Mucosa of descending colon (tissue), 3 donors: ENCODE measurements at regions not wholly inside any gene's neighbourhood (a gene's known extent, or its start where the extent isn't known, plus 50 kb on each side); places are given as distances from the start of the nearest gene placed in this dataset.

ENCODE experiments used
- ATAC-seq: fragments of 200-7000 bp; cut with Tn5 transposase; one replicate; pipeline ENCODE4 v1.9.1; 2020; ENCODE audit warnings: mild to moderate bottlenecking, moderate library complexity
- DNase-seq, 3 donors: peaks; one replicate each; pipeline ENCODE4 v3.0.0-alpha.2; 2020
- H3K36me3 ChIP-seq: fragments of 200-600 bp; one replicate; pipeline ENCODE4 v1.8.0; 2021; ENCODE audit warnings: low read depth, mild to moderate bottlenecking
- H3K4me1 ChIP-seq: fragments of 200-600 bp; one replicate; pipeline ENCODE4 v1.8.0; 2021; ENCODE audit warnings: low read depth, mild to moderate bottlenecking
- H3K4me3 ChIP-seq: fragments of 200-600 bp; one replicate; pipeline ENCODE4 v1.8.0; 2021; ENCODE audit warnings: mild to moderate bottlenecking
- H3K9me3 ChIP-seq: fragments of 200-600 bp; one replicate; pipeline ENCODE4 v1.8.0; 2021; ENCODE audit warnings: mild to moderate bottlenecking
- intact Hi-C, 2 donors: fragments of 100-400 bp; cut with DNase I in 1 of 2; cut with micrococcal nuclease in 1 of 2; formaldehyde crosslinking; loops; one replicate each; pipeline versions ENCODE4 v1.11.0 to v1.11.1; 2022; cut with DNase I, micrococcal nuclease
- TF ChIP-seq, protein P1 (sequence below): fragments of 200-600 bp; IDR thresholded peaks from one replicate; pipeline ENCODE4 v1.8.0; 2022; ENCODE audit warnings: antibody characterized with exemption, mild to moderate bottlenecking
- donor health status: DM: no; HTN: no; CAD: no; lungs with moderate emphysema.
- donor health status: DM: no; HTN: no; CAD: no.
- donor health status: DM: no; HTN: yes; CAD: no.

- H3K4me3 ChIP-seq, result no peak overlapping the region
- no peak for DNase-seq
- TF ChIP-seq, protein P1, sequence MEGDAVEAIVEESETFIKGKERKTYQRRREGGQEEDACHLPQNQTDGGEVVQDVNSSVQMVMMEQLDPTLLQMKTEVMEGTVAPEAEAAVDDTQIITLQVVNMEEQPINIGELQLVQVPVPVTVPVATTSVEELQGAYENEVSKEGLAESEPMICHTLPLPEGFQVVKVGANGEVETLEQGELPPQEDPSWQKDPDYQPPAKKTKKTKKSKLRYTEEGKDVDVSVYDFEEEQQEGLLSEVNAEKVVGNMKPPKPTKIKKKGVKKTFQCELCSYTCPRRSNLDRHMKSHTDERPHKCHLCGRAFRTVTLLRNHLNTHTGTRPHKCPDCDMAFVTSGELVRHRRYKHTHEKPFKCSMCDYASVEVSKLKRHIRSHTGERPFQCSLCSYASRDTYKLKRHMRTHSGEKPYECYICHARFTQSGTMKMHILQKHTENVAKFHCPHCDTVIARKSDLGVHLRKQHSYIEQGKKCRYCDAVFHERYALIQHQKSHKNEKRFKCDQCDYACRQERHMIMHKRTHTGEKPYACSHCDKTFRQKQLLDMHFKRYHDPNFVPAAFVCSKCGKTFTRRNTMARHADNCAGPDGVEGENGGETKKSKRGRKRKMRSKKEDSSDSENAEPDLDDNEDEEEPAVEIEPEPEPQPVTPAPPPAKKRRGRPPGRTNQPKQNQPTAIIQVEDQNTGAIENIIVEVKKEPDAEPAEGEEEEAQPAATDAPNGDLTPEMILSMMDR, result no peak
These were observed 78.4 kb upstream of the EFEMP1 start for GRCh38 chr2:56001947-56002346.

DNA sequence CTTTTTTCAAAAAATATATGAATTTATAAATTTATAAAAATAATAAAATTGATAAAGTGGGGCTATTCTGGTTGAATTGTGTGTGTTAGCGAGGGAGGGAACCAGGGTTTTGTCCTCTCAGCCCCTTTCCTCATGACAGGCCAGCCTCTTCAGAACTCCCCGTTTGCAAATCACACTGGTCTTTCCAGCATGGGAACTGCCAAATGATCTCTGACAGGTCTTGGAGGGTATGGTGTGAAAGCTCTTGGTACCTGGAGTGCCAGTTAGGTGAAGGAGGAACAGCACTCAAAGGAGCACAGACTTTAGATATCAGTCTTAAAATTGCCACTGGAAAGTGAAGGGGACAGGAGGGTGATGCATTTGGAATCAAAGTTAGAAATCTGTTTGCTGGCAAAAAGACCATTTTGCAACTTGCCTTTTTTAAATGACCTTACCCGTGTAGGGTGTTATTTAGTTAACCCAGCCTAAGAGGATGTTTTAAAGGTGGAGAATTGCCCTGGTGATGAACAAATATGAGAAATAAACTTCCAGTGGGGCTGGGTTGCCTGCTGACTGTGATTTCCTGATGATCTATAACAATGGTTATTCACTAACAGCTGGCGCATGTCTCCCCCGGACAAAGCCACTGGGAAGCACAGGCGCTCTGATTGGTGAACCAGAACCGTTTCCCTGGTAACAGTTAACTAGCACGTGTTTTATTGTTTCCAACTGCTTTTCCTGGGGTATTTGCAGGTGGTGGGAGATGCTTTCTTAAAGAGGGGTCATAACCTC lies 85.3 kb upstream of the EFEMP1 start:
- peak; percentile 59 for ATAC-seq
- intact Hi-C loops, result no loop called here
- DNase-seq, result peak in 2 of 3 donors; percentile 32 to 46
- Histone ChIP-seq H3K4me3 (no peak overlapping the region), H3K9me3 (no peaks in the 10 kb centered on the region), H3K4me1 (no peaks in the 10 kb centered on the region), H3K36me3 (no peaks in the 10 kb centered on the region)
- TF ChIP-seq, protein P1, result no peak

More at GRCh38 chr2:56001947-56002346, 78.4 kb upstream of the EFEMP1 start:
- Histone ChIP-seq H3K9me3 (no peaks in the 10 kb centered on the region), H3K36me3 (no peaks in the 10 kb centered on the region), H3K4me1 (no peaks in the 10 kb centered on the region)
- intact Hi-C loops, result no loop called here
- ATAC-seq, result no peak

- intact Hi-C loops, result no loop called here
- Histone ChIP-seq H3K4me1 (no peaks in the 10 kb centered on the region), H3K4me3 (no peak overlapping the region), H3K36me3 (no peaks in the 10 kb centered on the region), H3K9me3 (no peaks in the 10 kb centered on the region)
- DNase-seq (no peak), ATAC-seq (no peak)
- TF ChIP-seq, protein P1, result no peak
These were observed 86.3 kb upstream of the EFEMP1 start for GRCh38 chr2:56009758-56010458.

DNA sequence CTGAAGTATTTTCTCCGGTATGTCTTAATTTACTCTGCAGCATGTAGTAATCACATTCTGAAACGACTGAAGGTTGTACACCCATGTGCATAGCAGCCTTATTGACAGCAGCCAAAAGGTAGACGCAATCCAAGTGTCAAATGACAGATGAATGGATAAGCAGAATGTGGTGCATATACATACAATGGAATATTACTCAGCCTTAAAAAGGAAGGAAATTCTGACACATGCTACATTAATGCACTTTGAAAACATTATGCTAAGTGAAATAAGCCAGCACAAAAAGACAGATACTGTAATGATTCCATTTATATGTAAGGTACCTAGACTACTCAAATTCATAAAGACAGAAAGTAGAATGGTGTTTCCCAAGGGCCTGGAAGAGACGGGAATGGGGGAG lies 88.0 kb upstream of the EFEMP1 start:
- ATAC-seq, result no peak
- intact Hi-C loops, result no loop called here
- Histone ChIP-seq H3K36me3 (no peaks in the 10 kb centered on the region), H3K9me3 (no peaks in the 10 kb centered on the region), H3K4me3 (no peak overlapping the region), H3K4me1 (no peaks in the 10 kb centered on the region)
- no peak for DNase-seq
- TF ChIP-seq, protein P1, result no peak

DNA sequence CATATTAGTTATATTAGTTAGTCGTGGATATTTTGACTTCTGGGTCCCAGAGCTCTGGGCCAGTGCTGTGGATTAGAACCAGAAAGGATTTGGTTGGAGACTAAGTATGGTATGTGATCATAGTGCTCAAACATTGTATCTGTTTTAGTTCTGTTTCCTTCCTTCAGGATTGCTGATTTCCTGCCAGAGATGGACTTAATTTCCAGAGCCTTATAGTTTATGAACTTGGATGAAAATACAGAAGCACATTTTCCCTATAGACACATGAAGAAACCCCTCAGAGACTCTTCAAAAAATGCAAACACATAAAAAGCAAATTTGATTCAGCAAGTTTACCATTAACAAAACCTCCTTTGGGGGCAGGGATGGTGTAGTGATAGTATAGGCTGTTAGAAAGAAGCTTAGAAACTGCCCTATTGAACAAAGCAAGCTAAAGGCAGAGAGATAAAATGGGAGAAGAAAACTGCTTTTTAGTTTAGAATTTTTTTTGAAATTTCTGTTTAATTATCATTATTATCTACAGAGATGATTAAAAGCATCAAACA lies 88.7 kb upstream of the EFEMP1 start:
- Histone ChIP-seq H3K9me3 (no peaks in the 10 kb centered on the region), H3K4me3 (no peak overlapping the region), H3K4me1 (no peaks in the 10 kb centered on the region), H3K36me3 (no peaks in the 10 kb centered on the region)
- intact Hi-C loops, result no loop called here
- no peak for ATAC-seq
- DNase-seq, result no peak
- TF ChIP-seq, protein P1, result no peak
